DND-41 (cell line): ENCODE measurements at regions not wholly inside any gene's neighbourhood (a gene's known extent, or its start where the extent isn't known, plus 50 kb on each side); places are given as distances from the start of the nearest gene placed in this dataset.

Experiments
- ATAC-seq: fragments of 200-7000 bp; cut with Tn5 transposase; 3 replicates; pipeline ENCODE4 v1.9.1; 2021; ENCODE audit warnings: low read depth; ENCODE audit not compliant: insufficient read depth
- DNase-seq: peaks from one replicate; pipeline ENCODE4 v3.0.0-alpha.2; 2020
- H2AFZ ChIP-seq: 2 replicates; pipeline ENCODE4 v1.6.0; 2012; ENCODE audit warnings: low read depth, low read length
- H3K27ac ChIP-seq: 2 replicates; pipeline ENCODE4 v1.5.1; 2012; ENCODE audit warnings: low read length, inconsistent platforms
- H3K27me3 ChIP-seq: fragments of 200-600 bp; sonication (generic); 2 replicates; pipeline ENCODE4 v1.6.0; 2012; ENCODE audit warnings: low read length, mild to moderate bottlenecking, inconsistent platforms; ENCODE audit not compliant: insufficient read depth, poor library complexity
- H3K36me3 ChIP-seq: 2 replicates; pipeline ENCODE4 v1.5.1; 2012; ENCODE audit warnings: low read length, inconsistent platforms; ENCODE audit not compliant: insufficient read depth
- H3K4me1 ChIP-seq: 2 replicates; pipeline ENCODE4 v1.5.1; 2012; ENCODE audit warnings: mild to moderate bottlenecking, low read length; ENCODE audit not compliant: insufficient read depth
- H3K4me2 ChIP-seq: 2 replicates; pipeline ENCODE4 v1.6.0; 2012; ENCODE audit warnings: mild to moderate bottlenecking, moderate library complexity, low read length, inconsistent platforms; ENCODE audit not compliant: insufficient read depth
- H3K4me3 ChIP-seq, 2 experiments: fragments of 200-600 bp in 1 of 2; shearing (Covaris generic) in 1 of 2; 2 replicates each; pipeline ENCODE4 v1.5.1; 2012 to 2016; ENCODE audit warnings: inconsistent platforms in 2 of 2, low read length in 2 of 2, mild to moderate bottlenecking in 2 of 2, low read depth in 1 of 2, moderate library complexity in 1 of 2
- H3K79me2 ChIP-seq: 2 replicates; pipeline ENCODE4 v1.6.0; 2012; ENCODE audit warnings: low read length, inconsistent platforms; ENCODE audit not compliant: insufficient read depth
- H3K9ac ChIP-seq: 2 replicates; pipeline ENCODE4 v1.6.0; 2012; ENCODE audit warnings: low read depth, mild to moderate bottlenecking, inconsistent platforms, low read length, moderate library complexity
- H3K9me3 ChIP-seq: 2 replicates; pipeline ENCODE4 v1.5.1; 2012; ENCODE audit warnings: low read length, moderate library complexity, mild to moderate bottlenecking, inconsistent platforms; ENCODE audit not compliant: insufficient read depth, severe bottlenecking
- H4K20me1 ChIP-seq: 2 replicates; pipeline ENCODE4 v1.6.0; 2012; ENCODE audit warnings: low read length; ENCODE audit not compliant: insufficient read depth
- CTCF ChIP-seq: IDR thresholded peaks from 2 replicates; pipeline ENCODE4 v1.5.1; 2012; ENCODE audit warnings: borderline replicate concordance, low read length, moderate library complexity, mild to moderate bottlenecking; ENCODE audit not compliant: poor library complexity, severe bottlenecking; ENCODE audit errors: extremely low read depth
- EZH2 ChIP-seq: IDR thresholded peaks from 3 replicates; pipeline ENCODE4 v1.6.1; 2012; ENCODE audit warnings: borderline replicate concordance, low read depth, mild to moderate bottlenecking, moderate library complexity, low read length, inconsistent platforms; ENCODE audit not compliant: severe bottlenecking

GRCh38 chr5:113891491-113891890 lies 378.0 kb downstream of the YTHDC2 start:
- Histone ChIP-seq H3K4me1 (no peaks in the 10 kb centered on the region), H2AFZ (no peak overlapping the region)
- DNase-seq: no peak

GRCh38 chr5:113896789-113897188 lies 383.3 kb downstream of the YTHDC2 start:
- Histone ChIP-seq H3K9me3 (no peaks in the 10 kb centered on the region), H3K4me1 (no peaks in the 10 kb centered on the region), H3K27me3 (no peaks in the 10 kb centered on the region), H2AFZ (no peak overlapping the region), H3K9ac (no peak overlapping the region), H3K4me3 (no peak overlapping the region), H3K79me2 (no peaks in the 10 kb centered on the region), H3K36me3 (no peaks in the 10 kb centered on the region), H3K27ac (no peak overlapping the region), H4K20me1 (no peaks in the 10 kb centered on the region), H3K4me2 (no peak overlapping the region)
- no peak for ATAC-seq
- TF ChIP-seq CTCF (no peak), EZH2 (no peak)
- DNase-seq: no peak

More at GRCh38 chr5:113891491-113891890, 378.0 kb downstream of the YTHDC2 start:
- H3K9me3 ChIP-seq: no peaks in the 10 kb centered on the region
- H3K4me3 ChIP-seq: no peak overlapping the region
- no peak for ATAC-seq
- H3K36me3 ChIP-seq: no peaks in the 10 kb centered on the region
- H3K9ac ChIP-seq: no peak overlapping the region
- no peaks in the 10 kb centered on the region for H3K79me2 ChIP-seq
- no peaks in the 10 kb centered on the region for H3K27me3 ChIP-seq
- no peaks in the 10 kb centered on the region for H4K20me1 ChIP-seq
- no peak for TF ChIP-seq CTCF
- TF ChIP-seq EZH2: no peak
- H3K27ac ChIP-seq: no peak overlapping the region
- no peak overlapping the region for H3K4me2 ChIP-seq

- H4K20me1 ChIP-seq: no peaks in the 10 kb centered on the region
- no peaks in the 10 kb centered on the region for H3K79me2 ChIP-seq
- H3K9ac ChIP-seq: no peak overlapping the region
- DNase-seq (no peak), ATAC-seq (no peak)
- H3K4me3 ChIP-seq: no peak overlapping the region
- no peak overlapping the region for H2AFZ ChIP-seq
- H3K27me3 ChIP-seq: no peaks in the 10 kb centered on the region
- no peaks in the 10 kb centered on the region for H3K9me3 ChIP-seq
- H3K4me1 ChIP-seq: no peaks in the 10 kb centered on the region
- TF ChIP-seq CTCF (no peak), EZH2 (no peak)
- H3K27ac ChIP-seq: no peak overlapping the region
- H3K4me2 ChIP-seq: no peak overlapping the region
- H3K36me3 ChIP-seq: no peaks in the 10 kb centered on the region
These were observed 384.3 kb downstream of the YTHDC2 start for GRCh38 chr5:113897748-113898147.

- no peak overlapping the region for H3K4me3 ChIP-seq
- TF ChIP-seq CTCF (no peak), EZH2 (no peak)
These were observed 386.6 kb downstream of the YTHDC2 start for GRCh38 chr5:113900141-113900540.

More at GRCh38 chr5:113900141-113900540, 386.6 kb downstream of the YTHDC2 start:
- Histone ChIP-seq H3K4me2 (no peak overlapping the region), H3K9ac (no peak overlapping the region), H3K9me3 (no peaks in the 10 kb centered on the region), H3K4me1 (no peaks in the 10 kb centered on the region), H3K27me3 (peaks cover 5% of the 10 kb centered on the region), H3K27ac (no peak overlapping the region), H3K79me2 (no peaks in the 10 kb centered on the region), H4K20me1 (no peaks in the 10 kb centered on the region), H2AFZ (no peak overlapping the region), H3K36me3 (no peaks in the 10 kb centered on the region)
- ATAC-seq (no peak), DNase-seq (no peak)
